Adipocyte (in vitro differentiated cells): ENCODE measurements at regions not wholly inside any gene's neighbourhood (a gene's known extent, or its start where the extent isn't known, plus 50 kb on each side); places are given as distances from the start of the nearest gene placed in this dataset.

ENCODE experiments used
- DNase-seq: peaks from one replicate; pipeline ENCODE4 v3.0.0-alpha.2; 2015; ENCODE audit warnings: low read depth
- H3K27me3 ChIP-seq: replicated peaks from 2 replicates; pipeline ENCODE4 v1.7.0; 2013; ENCODE audit warnings: mild to moderate bottlenecking, low read length, moderate library complexity; ENCODE audit not compliant: control insufficient read depth, insufficient read depth
- H3K36me3 ChIP-seq: 2 replicates; pipeline ENCODE4 v1.7.0; 2013; ENCODE audit warnings: low read length, mild to moderate bottlenecking, moderate library complexity; ENCODE audit not compliant: control insufficient read depth, insufficient read depth, severe bottlenecking
- H3K4me1 ChIP-seq: 2 replicates; pipeline ENCODE4 v1.7.0; 2013; ENCODE audit warnings: mild to moderate bottlenecking, low read length, moderate library complexity; ENCODE audit not compliant: control insufficient read depth, insufficient read depth
- H3K4me3 ChIP-seq: 2 replicates; pipeline ENCODE4 v1.7.0; 2013; ENCODE audit warnings: mild to moderate bottlenecking, low read length, moderate library complexity
- H3K9ac ChIP-seq: 2 replicates; pipeline ENCODE4 v1.7.0; 2013; ENCODE audit warnings: mild to moderate bottlenecking, low read length, moderate library complexity
- H3K9me3 ChIP-seq: 2 replicates; pipeline ENCODE4 v1.7.0; 2013; ENCODE audit warnings: mild to moderate bottlenecking, low read length, moderate library complexity; ENCODE audit not compliant: control insufficient read depth

- no peak overlapping the region for H3K9ac ChIP-seq
- no peak overlapping the region for H3K4me3 ChIP-seq
- peaks cover 23% of the 10 kb centered on the region for H3K27me3 ChIP-seq
- H3K36me3 ChIP-seq, result no peaks in the 10 kb centered on the region
- H3K4me1 ChIP-seq, result no peaks in the 10 kb centered on the region
- no peaks in the 10 kb centered on the region for H3K9me3 ChIP-seq
- no peak for DNase-seq
Measured at GRCh38 chr19:29401712-29402421, 123.9 kb upstream of the VSTM2B start.

- Histone ChIP-seq H3K36me3 (no peaks in the 10 kb centered on the region), H3K9me3 (no peaks in the 10 kb centered on the region), H3K4me1 (no peaks in the 10 kb centered on the region), H3K9ac (no peak overlapping the region), H3K27me3 (peaks cover 17% of the 10 kb centered on the region), H3K4me3 (no peak overlapping the region)
- no peak for DNase-seq
Measured at GRCh38 chr19:29402563-29402962, 123.2 kb upstream of the VSTM2B start.

GRCh38 chr19:29404015-29404414 lies 121.8 kb upstream of the VSTM2B start:
- H3K27me3 ChIP-seq, result peaks cover 14% of the 10 kb centered on the region
- no peaks in the 10 kb centered on the region for H3K4me1 ChIP-seq
- no peaks in the 10 kb centered on the region for H3K9me3 ChIP-seq
- no peaks in the 10 kb centered on the region for H3K36me3 ChIP-seq
- no peak overlapping the region for H3K4me3 ChIP-seq
- H3K9ac ChIP-seq, result no peak overlapping the region
- no peak for DNase-seq

GRCh38 chr19:29404951-29405727 lies 120.7 kb upstream of the VSTM2B start:
- Histone ChIP-seq H3K9ac (no peak overlapping the region), H3K36me3 (no peaks in the 10 kb centered on the region), H3K27me3 (peaks cover 9% of the 10 kb centered on the region), H3K9me3 (no peaks in the 10 kb centered on the region), H3K4me1 (no peaks in the 10 kb centered on the region), H3K4me3 (no peak overlapping the region)
- no peak for DNase-seq

GRCh38 chr19:29405728-29405995 lies 120.1 kb upstream of the VSTM2B start:
- Histone ChIP-seq H3K4me3 (no peak overlapping the region), H3K36me3 (no peaks in the 10 kb centered on the region), H3K9ac (no peak overlapping the region), H3K4me1 (no peaks in the 10 kb centered on the region), H3K27me3 (peaks cover 7% of the 10 kb centered on the region), H3K9me3 (no peaks in the 10 kb centered on the region)
- DNase-seq, result no peak

GRCh38 chr19:29409076-29409862 lies 116.5 kb upstream of the VSTM2B start:
- no peak for DNase-seq
- H3K4me1 ChIP-seq, result no peaks in the 10 kb centered on the region
- H3K9ac ChIP-seq, result no peak overlapping the region
- peaks cover 10% of the 10 kb centered on the region for H3K27me3 ChIP-seq
- H3K36me3 ChIP-seq, result no peaks in the 10 kb centered on the region
- no peaks in the 10 kb centered on the region for H3K9me3 ChIP-seq
- H3K4me3 ChIP-seq, result no peak overlapping the region

- DNase-seq, result no peak
- Histone ChIP-seq H3K4me3 (no peak overlapping the region), H3K9ac (no peak overlapping the region), H3K27me3 (peaks cover 10% of the 10 kb centered on the region), H3K9me3 (no peaks in the 10 kb centered on the region), H3K4me1 (no peaks in the 10 kb centered on the region), H3K36me3 (no peaks in the 10 kb centered on the region)
Measured at GRCh38 chr19:29410601-29411000, 115.2 kb upstream of the VSTM2B start.

- H3K36me3 ChIP-seq, result no peaks in the 10 kb centered on the region
Measured at GRCh38 chr19:29411113-29411581, 114.6 kb upstream of the VSTM2B start.

GRCh38 chr19:29413435-29413834 lies 112.4 kb upstream of the VSTM2B start:
- H3K9me3 ChIP-seq, result no peaks in the 10 kb centered on the region
- H3K4me3 ChIP-seq, result no peak overlapping the region
- H3K4me1 ChIP-seq, result no peaks in the 10 kb centered on the region
- no peak overlapping the region for H3K9ac ChIP-seq
- no peak for DNase-seq
- no peaks in the 10 kb centered on the region for H3K36me3 ChIP-seq
- peaks cover 10% of the 10 kb centered on the region for H3K27me3 ChIP-seq

More at GRCh38 chr19:29411113-29411581, 114.6 kb upstream of the VSTM2B start:
- Histone ChIP-seq H3K9me3 (no peaks in the 10 kb centered on the region), H3K27me3 (peaks cover 10% of the 10 kb centered on the region), H3K9ac (no peak overlapping the region), H3K4me1 (no peaks in the 10 kb centered on the region), H3K4me3 (no peak overlapping the region)
- no peak for DNase-seq

- no peak overlapping the region for H3K9ac ChIP-seq
Measured at GRCh38 chr19:29415507-29415906, 110.3 kb upstream of the VSTM2B start.

GRCh38 chr19:29417048-29417447 lies 108.7 kb upstream of the VSTM2B start:
- Histone ChIP-seq H3K4me3 (no peak overlapping the region), H3K27me3 (peaks cover under 1% of the 10 kb centered on the region), H3K4me1 (no peaks in the 10 kb centered on the region), H3K9ac (no peak overlapping the region), H3K36me3 (no peaks in the 10 kb centered on the region), H3K9me3 (no peaks in the 10 kb centered on the region)
- DNase-seq, result no peak

More at GRCh38 chr19:29415507-29415906, 110.3 kb upstream of the VSTM2B start:
- no peaks in the 10 kb centered on the region for H3K36me3 ChIP-seq
- no peak for DNase-seq
- H3K4me1 ChIP-seq, result no peaks in the 10 kb centered on the region
- H3K4me3 ChIP-seq, result no peak overlapping the region
- peaks cover 10% of the 10 kb centered on the region for H3K27me3 ChIP-seq
- no peaks in the 10 kb centered on the region for H3K9me3 ChIP-seq
